HEK293 (cell line): ENCODE measurements at regions not wholly inside any gene's neighbourhood (a gene's known extent, or its start where the extent isn't known, plus 50 kb on each side); places are given as distances from the start of the nearest gene placed in this dataset.

Experiments used
- CTCF ChIA-PET: fragments of 350-600 bp; formaldehyde crosslinking; extraction: SDS; loops from one replicate; lab custom pipeline; 2021; ENCODE audit warnings: antibody characterized with exemption; lab: Yijun Ruan, JAX
- POLR2A ChIA-PET: fragments of 300-600 bp; formaldehyde crosslinking; extraction: SDS; loops from one replicate; lab custom pipeline; 2020; ENCODE audit warnings: antibody characterized with exemption, inconsistent platforms; lab: Yijun Ruan, JAX
- H3K27ac ChIP-seq: fragments of 200-500 bp; sonication (Bioruptor generic); 2 replicates; pipeline ENCODE4 v1.5.1; 2014; ENCODE audit warnings: low read depth, low read length, control low read depth, inconsistent platforms; ENCODE audit errors: extremely low read depth
- H3K36me3 ChIP-seq, 2 experiments: fragments of 200-500 bp in 1 of 2; sonication (Bioruptor generic) in 1 of 2; 1 replicate in 1 of 2; 2 replicates in 1 of 2; pipeline ENCODE4 v1.5.1; 2014 to 2017; ENCODE audit warnings: inconsistent platforms in 2 of 2, low read length in 2 of 2; ENCODE audit not compliant: control insufficient read depth in 2 of 2, insufficient read depth in 1 of 2
- H3K4me1 ChIP-seq: fragments of 200-500 bp; sonication (Bioruptor generic); 2 replicates; pipeline ENCODE4 v1.5.1; 2014; ENCODE audit warnings: mild to moderate bottlenecking, low read length, inconsistent platforms; ENCODE audit not compliant: control insufficient read depth, insufficient read depth
- H3K4me3 ChIP-seq: 2 replicates; pipeline ENCODE4 v1.5.1; 2011; ENCODE audit warnings: low read depth, mild to moderate bottlenecking, control low read depth, low read length, moderate library complexity
- H3K9me3 ChIP-seq: fragments of 200-500 bp; sonication (Bioruptor generic); 2 replicates; pipeline ENCODE4 v1.5.1; 2014; ENCODE audit warnings: low read depth, low read length, inconsistent platforms; ENCODE audit not compliant: control insufficient read depth, insufficient read depth
- KLF8 ChIP-seq: fragments of 450-650 bp; formaldehyde crosslinking; IDR thresholded peaks from 2 replicates; pipeline ENCODE4 v1.5.1; 2016; ENCODE audit warnings: missing biosample characterization, missing genetic modification characterization
- SCRT2 ChIP-seq: fragments of 450-650 bp; formaldehyde crosslinking; IDR thresholded peaks from 2 replicates; pipeline ENCODE4 v1.5.1; 2016; ENCODE audit warnings: missing biosample characterization, missing genetic modification characterization
- SP2 ChIP-seq: fragments of 450-650 bp; formaldehyde crosslinking; IDR thresholded peaks from 2 replicates; pipeline ENCODE4 v1.5.1; 2016; ENCODE audit warnings: missing biosample characterization, missing genetic modification characterization
- ZBTB7A ChIP-seq: fragments of 450-650 bp; formaldehyde crosslinking; IDR thresholded peaks from 2 replicates; pipeline ENCODE4 v1.5.1; 2016; ENCODE audit warnings: low read depth, missing biosample characterization, missing genetic modification characterization
- ZNF112 ChIP-seq: fragments of 450-650 bp; formaldehyde crosslinking; IDR thresholded peaks from 2 replicates; pipeline ENCODE4 v1.5.0; 2017; ENCODE audit warnings: missing biosample characterization, missing genetic modification characterization
- ZNF157 ChIP-seq: fragments of 450-650 bp; formaldehyde crosslinking; IDR thresholded peaks from 2 replicates; pipeline ENCODE4 v1.5.1; 2016; ENCODE audit warnings: missing biosample characterization, missing genetic modification characterization
- ZNF280C ChIP-seq: fragments of 450-650 bp; formaldehyde crosslinking; IDR thresholded peaks from 2 replicates; pipeline ENCODE4 v1.5.1; 2016; ENCODE audit warnings: missing biosample characterization, missing genetic modification characterization
- ZNF324 ChIP-seq: fragments of 450-650 bp; formaldehyde crosslinking; IDR thresholded peaks from 2 replicates; pipeline ENCODE4 v1.5.1; 2016; ENCODE audit warnings: missing biosample characterization, missing genetic modification characterization
- ZNF510 ChIP-seq: fragments of 450-650 bp; formaldehyde crosslinking; IDR thresholded peaks from 2 replicates; pipeline ENCODE4 v1.5.1; 2018; ENCODE audit warnings: mild to moderate bottlenecking, missing genetic modification characterization, missing biosample characterization; ENCODE audit not compliant: insufficient replicate concordance
- ZNF610 ChIP-seq: fragments of 450-650 bp; formaldehyde crosslinking; IDR thresholded peaks from 2 replicates; pipeline ENCODE4 v1.5.1; 2016; ENCODE audit warnings: missing biosample characterization, missing genetic modification characterization, borderline replicate concordance
- ZNF701 ChIP-seq: fragments of 450-650 bp; formaldehyde crosslinking; IDR thresholded peaks from 2 replicates; pipeline ENCODE4 v1.5.1; 2016; ENCODE audit warnings: missing biosample characterization, missing genetic modification characterization
- ZSCAN16 ChIP-seq: fragments of 450-650 bp; formaldehyde crosslinking; IDR thresholded peaks from 2 replicates; pipeline ENCODE4 v1.5.1; 2016; ENCODE audit warnings: missing biosample characterization, missing genetic modification characterization
- TF ChIP-seq, protein P1 (sequence below): fragments of 450-650 bp; formaldehyde crosslinking; IDR thresholded peaks from 2 replicates; pipeline ENCODE4 v1.5.1; 2016; ENCODE audit warnings: missing biosample characterization, missing genetic modification characterization
- TF ChIP-seq, protein P2 (sequence below): fragments of 450-650 bp; formaldehyde crosslinking; conservative IDR thresholded peaks from 2 replicates; pipeline ENCODE4 v1.5.1; 2016; ENCODE audit warnings: low read depth, missing biosample characterization, missing genetic modification characterization

- TF ChIP-seq ZNF157 (tag by site-specific recombination) (no peak), SCRT2 (no peak)
Observed at GRCh38 chr3:110405830-110406585, 665.6 kb upstream of the NECTIN3 start (continued).

GRCh38 chr3:110413266-110413665 lies 658.4 kb upstream of the NECTIN3 start:
- no peak for TF ChIP-seq SP2
- no peaks in the 10 kb centered on the region for H3K36me3 ChIP-seq
- CTCF ChIA-PET: no interaction called here
- POLR2A ChIA-PET: no interaction called here
- H3K27ac ChIP-seq: no peak overlapping the region
- no peaks in the 10 kb centered on the region for H3K9me3 ChIP-seq
- no peaks in the 10 kb centered on the region for H3K4me1 ChIP-seq
- H3K4me3 ChIP-seq: no peak overlapping the region

DNA sequence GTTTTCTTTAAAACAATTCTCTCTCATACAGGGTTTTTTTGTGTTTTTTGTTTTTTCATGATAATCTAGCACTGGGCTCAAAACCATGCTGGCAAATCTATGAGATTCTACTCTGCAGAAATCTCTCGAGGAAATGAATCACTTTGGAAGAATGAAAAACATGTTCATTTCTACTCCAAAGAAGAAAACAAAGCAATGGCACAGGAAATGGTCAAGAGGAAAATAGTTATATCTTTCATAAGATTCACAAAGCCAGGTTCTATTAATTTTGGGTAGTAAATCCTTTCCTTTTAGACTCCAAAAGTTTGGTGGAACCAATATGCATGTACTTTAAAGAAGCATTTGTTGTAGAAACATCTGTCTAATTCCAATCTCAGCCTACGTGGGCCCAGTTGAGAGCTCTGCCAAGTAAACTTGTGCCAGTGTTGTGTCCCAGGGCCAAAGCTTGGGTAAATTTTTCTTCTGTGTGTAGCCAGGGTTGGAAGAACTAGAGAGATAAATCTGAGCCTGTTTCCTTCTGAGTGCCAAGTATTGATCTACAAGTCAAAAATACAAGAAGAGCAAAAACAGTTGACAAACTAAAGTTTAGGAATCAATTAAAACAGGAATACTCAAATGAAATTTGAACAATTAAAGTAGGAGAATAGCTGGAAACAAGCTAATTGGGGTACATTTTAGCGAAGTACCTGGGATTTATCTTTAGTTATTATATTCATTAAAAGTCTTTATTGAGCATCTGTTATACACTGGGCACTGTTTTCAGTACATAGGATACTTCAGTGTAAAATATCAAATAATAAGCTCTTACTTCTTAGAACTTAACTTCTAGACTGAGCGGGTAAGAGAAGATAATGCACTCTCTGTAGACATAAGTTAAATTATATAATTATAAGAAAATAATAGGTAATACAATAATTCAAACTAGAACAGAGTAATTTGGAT lies 657.5 kb upstream of the NECTIN3 start:
- POLR2A ChIA-PET: no interaction called here
- TF ChIP-seq ZNF280C (tag by site-specific recombination) (no peak), KLF8 (tag by site-specific recombination) (no peak), ZNF610 (tag by site-specific recombination) (no peak), ZNF701 (tag by site-specific recombination) (no peak), ZBTB7A (tag by site-specific recombination) (no peak), ZNF510 (tag by site-specific recombination) (no peak)
- CTCF ChIA-PET: no interaction called here
- Histone ChIP-seq H3K36me3 (no peaks in the 10 kb centered on the region), H3K27ac (no peak overlapping the region), H3K9me3 (no peaks in the 10 kb centered on the region), H3K4me1 (no peaks in the 10 kb centered on the region), H3K4me3 (no peak overlapping the region)

DNA sequence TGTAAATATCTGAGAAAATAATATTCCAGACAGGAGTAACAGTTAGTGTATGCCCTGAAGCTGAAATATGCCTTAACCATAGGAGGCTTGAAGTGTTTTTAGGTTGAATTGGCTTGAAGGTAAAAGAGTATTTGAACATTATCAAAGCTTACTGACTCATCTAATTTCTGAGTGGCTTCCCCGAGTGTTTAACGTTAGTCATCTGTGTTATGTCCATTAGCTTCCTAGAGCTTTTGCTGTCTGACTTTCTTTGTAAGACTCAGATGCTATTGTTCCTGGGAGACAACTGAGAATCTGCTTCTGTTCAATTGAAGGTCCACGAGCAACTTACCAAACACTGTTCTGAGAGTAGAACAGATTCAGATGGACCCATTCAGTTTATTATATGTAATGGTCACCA lies 656.8 kb upstream of the NECTIN3 start:
- Histone ChIP-seq H3K27ac (no peak overlapping the region), H3K4me1 (no peaks in the 10 kb centered on the region), H3K36me3 (no peaks in the 10 kb centered on the region), H3K4me3 (no peak overlapping the region), H3K9me3 (no peaks in the 10 kb centered on the region)
- CTCF ChIA-PET: no interaction called here
- POLR2A ChIA-PET: no interaction called here
- no peak for TF ChIP-seq ZNF324 (tag by site-specific recombination)
- TF ChIP-seq ZNF112: no peak

DNA sequence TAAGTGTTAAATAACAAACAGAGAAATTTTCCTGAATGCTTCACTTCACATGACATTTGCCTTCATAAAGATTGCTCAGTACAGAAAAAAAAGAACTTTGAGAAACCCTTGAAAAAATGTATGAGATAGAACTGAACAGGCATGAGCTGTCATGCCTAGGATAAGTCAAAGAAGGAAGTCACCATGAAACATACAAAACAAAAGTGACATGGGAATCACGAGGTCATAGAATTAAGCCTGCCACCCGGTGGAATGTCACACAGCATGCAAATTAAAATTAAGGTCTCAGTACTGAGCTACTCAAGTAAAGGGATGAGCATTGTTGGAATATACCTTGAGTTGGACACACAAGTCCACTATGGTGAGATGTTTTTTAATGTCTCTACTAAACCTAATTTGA lies 652.5 kb upstream of the NECTIN3 start:
- ChIA-PET CTCF (interaction anchor here (0.7 kb wide), 3 partner anchors 89 to 780 kb away, joined by 3 read pairs; no protein-coding TSS in a partner anchor), POLR2A (no interaction called here)
- Histone ChIP-seq H3K9me3 (no peaks in the 10 kb centered on the region), H3K4me1 (no peaks in the 10 kb centered on the region), H3K27ac (no peak overlapping the region), H3K4me3 (no peak overlapping the region), H3K36me3 (no peaks in the 10 kb centered on the region)
- no peak for TF ChIP-seq ZSCAN16 (tag by site-specific recombination)
- TF ChIP-seq, protein P1, sequence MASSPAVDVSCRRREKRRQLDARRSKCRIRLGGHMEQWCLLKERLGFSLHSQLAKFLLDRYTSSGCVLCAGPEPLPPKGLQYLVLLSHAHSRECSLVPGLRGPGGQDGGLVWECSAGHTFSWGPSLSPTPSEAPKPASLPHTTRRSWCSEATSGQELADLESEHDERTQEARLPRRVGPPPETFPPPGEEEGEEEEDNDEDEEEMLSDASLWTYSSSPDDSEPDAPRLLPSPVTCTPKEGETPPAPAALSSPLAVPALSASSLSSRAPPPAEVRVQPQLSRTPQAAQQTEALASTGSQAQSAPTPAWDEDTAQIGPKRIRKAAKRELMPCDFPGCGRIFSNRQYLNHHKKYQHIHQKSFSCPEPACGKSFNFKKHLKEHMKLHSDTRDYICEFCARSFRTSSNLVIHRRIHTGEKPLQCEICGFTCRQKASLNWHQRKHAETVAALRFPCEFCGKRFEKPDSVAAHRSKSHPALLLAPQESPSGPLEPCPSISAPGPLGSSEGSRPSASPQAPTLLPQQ: no peak
- TF ChIP-seq, protein P2, sequence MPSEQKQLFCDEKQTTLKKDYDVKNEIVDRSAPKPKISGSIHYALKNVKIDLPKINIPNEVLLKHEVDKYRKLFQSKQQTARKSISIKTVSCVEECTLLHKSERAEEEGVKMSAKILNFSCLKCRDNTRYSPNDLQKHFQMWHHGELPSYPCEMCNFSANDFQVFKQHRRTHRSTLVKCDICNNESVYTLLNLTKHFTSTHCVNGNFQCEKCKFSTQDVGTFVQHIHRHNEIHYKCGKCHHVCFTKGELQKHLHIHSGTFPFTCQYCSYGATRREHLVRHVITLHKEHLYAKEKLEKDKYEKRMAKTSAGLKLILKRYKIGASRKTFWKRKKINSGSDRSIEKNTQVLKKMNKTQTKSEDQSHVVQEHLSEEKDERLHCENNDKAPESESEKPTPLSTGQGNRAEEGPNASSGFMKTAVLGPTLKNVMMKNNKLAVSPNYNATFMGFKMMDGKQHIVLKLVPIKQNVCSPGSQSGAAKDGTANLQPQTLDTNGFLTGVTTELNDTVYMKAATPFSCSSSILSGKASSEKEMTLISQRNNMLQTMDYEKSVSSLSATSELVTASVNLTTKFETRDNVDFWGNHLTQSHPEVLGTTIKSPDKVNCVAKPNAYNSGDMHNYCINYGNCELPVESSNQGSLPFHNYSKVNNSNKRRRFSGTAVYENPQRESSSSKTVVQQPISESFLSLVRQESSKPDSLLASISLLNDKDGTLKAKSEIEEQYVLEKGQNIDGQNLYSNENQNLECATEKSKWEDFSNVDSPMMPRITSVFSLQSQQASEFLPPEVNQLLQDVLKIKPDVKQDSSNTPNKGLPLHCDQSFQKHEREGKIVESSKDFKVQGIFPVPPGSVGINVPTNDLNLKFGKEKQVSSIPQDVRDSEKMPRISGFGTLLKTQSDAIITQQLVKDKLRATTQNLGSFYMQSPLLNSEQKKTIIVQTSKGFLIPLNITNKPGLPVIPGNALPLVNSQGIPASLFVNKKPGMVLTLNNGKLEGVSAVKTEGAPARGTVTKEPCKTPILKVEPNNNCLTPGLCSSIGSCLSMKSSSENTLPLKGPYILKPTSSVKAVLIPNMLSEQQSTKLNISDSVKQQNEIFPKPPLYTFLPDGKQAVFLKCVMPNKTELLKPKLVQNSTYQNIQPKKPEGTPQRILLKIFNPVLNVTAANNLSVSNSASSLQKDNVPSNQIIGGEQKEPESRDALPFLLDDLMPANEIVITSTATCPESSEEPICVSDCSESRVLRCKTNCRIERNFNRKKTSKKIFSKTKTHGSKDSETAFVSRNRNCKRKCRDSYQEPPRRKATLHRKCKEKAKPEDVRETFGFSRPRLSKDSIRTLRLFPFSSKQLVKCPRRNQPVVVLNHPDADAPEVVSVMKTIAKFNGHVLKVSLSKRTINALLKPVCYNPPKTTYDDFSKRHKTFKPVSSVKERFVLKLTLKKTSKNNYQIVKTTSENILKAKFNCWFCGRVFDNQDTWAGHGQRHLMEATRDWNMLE (tag by site-specific recombination): no peak
